ENCODE measurements at regions not wholly inside any gene's neighbourhood (a gene's known extent, or its start where the extent isn't known, plus 50 kb on each side); places are given as distances from the start of the nearest gene placed in this dataset.

DNA sequence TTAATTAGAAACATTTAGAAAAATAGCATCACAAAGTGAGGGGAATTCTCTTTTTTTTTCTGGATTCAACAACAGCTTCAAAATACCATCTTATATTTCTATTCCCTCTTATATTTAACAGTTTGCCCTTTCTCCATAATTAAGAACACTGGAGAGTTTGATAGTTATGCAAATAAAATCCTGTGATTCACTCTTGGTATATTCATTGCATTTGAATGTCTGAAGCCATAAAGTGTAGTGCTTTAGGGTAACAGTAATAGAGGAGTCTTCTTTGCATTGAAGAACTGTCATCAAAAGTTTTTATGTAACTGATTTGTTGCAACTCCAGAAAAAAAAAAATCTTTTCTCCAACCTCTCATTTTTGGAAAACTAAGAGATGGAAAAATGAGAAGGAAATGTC, 352.0 kb upstream of the GALNTL6 start:
- H3K4me1 ChIP-seq, result no peaks in the 10 kb centered on the region
- no peak overlapping the region for H3K27ac Mint-ChIP-seq (ENCODE audit: unreplicated experiment)
- intact Hi-C loops (cut with micrococcal nuclease; ENCODE audit: unreplicated experiment), result no loop called here
- no peaks in the 10 kb centered on the region for H3K27me3 ChIP-seq (replicated peaks; ENCODE audit: control insufficient read depth, insufficient read depth, low read length)
- H3K4me1 Mint-ChIP-seq (ENCODE audit: low read depth, unreplicated experiment), result no peaks in the 10 kb centered on the region
- H3K9me3 Mint-ChIP-seq (ENCODE audit: unreplicated experiment), result no peaks in the 10 kb centered on the region
- H3K27me3 Mint-ChIP-seq (ENCODE audit: insufficient read depth, unreplicated experiment), result no peaks in the 10 kb centered on the region
- H3K36me3 Mint-ChIP-seq (ENCODE audit: insufficient read depth, unreplicated experiment), result no peaks in the 10 kb centered on the region
- ChIA-PET POLR2A (no interaction called here), CTCF (no interaction called here)
- no peak for TF ChIP-seq CTCF (IDR thresholded peaks at IDR 0.05; ENCODE audit: insufficient read depth in 1 of 2, low read depth in 1 of 2, low read length in 1 of 2, severe bottlenecking in 1 of 2, unreplicated experiment in 1 of 2)
- no peak overlapping the region for H3K4me3 ChIP-seq (ENCODE audit: low read depth, low read length)
- H3K36me3 ChIP-seq (ENCODE audit: control insufficient read depth, insufficient read depth, low read length), result no peaks in the 10 kb centered on the region
- BruUV-seq (replicated peaks), result no TSS peak
- H3K4me3 Mint-ChIP-seq (ENCODE audit: unreplicated experiment), result no peak overlapping the region
- DNase-seq, result no peak
- H3K9me3 ChIP-seq, result no peaks in the 10 kb centered on the region

DNA sequence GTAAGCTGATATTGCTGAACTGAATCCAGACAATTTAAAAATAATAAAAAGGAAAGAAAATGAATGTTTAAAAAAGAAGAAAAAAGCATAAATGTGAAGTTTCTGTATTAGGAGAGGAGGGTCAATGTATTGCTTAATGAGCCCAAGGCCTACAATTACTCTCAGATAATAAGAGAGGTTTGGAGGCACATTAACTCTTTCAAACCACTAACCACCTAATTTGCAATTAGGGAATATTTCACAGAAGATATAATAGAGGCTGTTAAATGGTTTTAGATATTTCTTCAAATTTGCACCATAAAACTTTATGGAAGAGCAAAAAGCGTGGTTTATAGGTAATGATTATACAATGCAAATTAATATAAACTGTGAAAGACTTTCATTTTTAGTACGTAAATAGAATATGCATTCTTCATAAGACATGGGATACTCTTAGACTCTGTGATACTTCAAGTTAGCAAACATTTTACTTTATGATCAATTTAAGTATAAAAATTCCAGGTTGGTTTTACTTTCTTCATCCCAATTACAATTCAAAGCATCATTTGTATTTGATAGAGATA, 364.2 kb upstream of the GALNTL6 start:
- H3K9me3 Mint-ChIP-seq (ENCODE audit: unreplicated experiment), result no peaks in the 10 kb centered on the region
- ChIA-PET POLR2A (no interaction called here), CTCF (no interaction called here)
- DNase-seq, result no peak
- Histone ChIP-seq H3K4me3 (ENCODE audit: low read depth, low read length) (no peak overlapping the region), H3K9me3 (no peaks in the 10 kb centered on the region), H3K27me3 (replicated peaks; ENCODE audit: control insufficient read depth, insufficient read depth, low read length) (no peaks in the 10 kb centered on the region), H3K4me1 (no peaks in the 10 kb centered on the region), H3K36me3 (ENCODE audit: control insufficient read depth, insufficient read depth, low read length) (no peaks in the 10 kb centered on the region)
- intact Hi-C loops (cut with micrococcal nuclease; ENCODE audit: unreplicated experiment), result no loop called here
- TF ChIP-seq CTCF (IDR thresholded peaks at IDR 0.05; ENCODE audit: insufficient read depth in 1 of 2, low read depth in 1 of 2, low read length in 1 of 2, severe bottlenecking in 1 of 2, unreplicated experiment in 1 of 2), result no peak
- no peaks in the 10 kb centered on the region for H3K36me3 Mint-ChIP-seq (ENCODE audit: insufficient read depth, unreplicated experiment)
- H3K4me1 Mint-ChIP-seq (ENCODE audit: low read depth, unreplicated experiment), result no peaks in the 10 kb centered on the region
- no peak overlapping the region for H3K4me3 Mint-ChIP-seq (ENCODE audit: unreplicated experiment)
- no TSS peak for BruUV-seq (replicated peaks)
- H3K27me3 Mint-ChIP-seq (ENCODE audit: insufficient read depth, unreplicated experiment), result no peaks in the 10 kb centered on the region
- H3K27ac Mint-ChIP-seq (ENCODE audit: unreplicated experiment), result no peak overlapping the region

- no peaks in the 10 kb centered on the region for H3K27me3 ChIP-seq (replicated peaks; ENCODE audit: control insufficient read depth, insufficient read depth, low read length)
- H3K27ac Mint-ChIP-seq (ENCODE audit: unreplicated experiment), result no peak overlapping the region
- H3K36me3 Mint-ChIP-seq (ENCODE audit: insufficient read depth, unreplicated experiment), result no peaks in the 10 kb centered on the region
- ChIA-PET CTCF (no interaction called here), POLR2A (no interaction called here)
- TF ChIP-seq CTCF (IDR thresholded peaks at IDR 0.05; ENCODE audit: insufficient read depth in 1 of 2, low read depth in 1 of 2, low read length in 1 of 2, severe bottlenecking in 1 of 2, unreplicated experiment in 1 of 2), result no peak
- H3K4me3 Mint-ChIP-seq (ENCODE audit: unreplicated experiment), result no peak overlapping the region
- no peaks in the 10 kb centered on the region for H3K4me1 ChIP-seq
- no TSS peak for BruUV-seq (replicated peaks)
- intact Hi-C loops (cut with micrococcal nuclease; ENCODE audit: unreplicated experiment), result no loop called here
- no peaks in the 10 kb centered on the region for H3K9me3 ChIP-seq
- no peaks in the 10 kb centered on the region for H3K9me3 Mint-ChIP-seq (ENCODE audit: unreplicated experiment)
- no peaks in the 10 kb centered on the region for H3K36me3 ChIP-seq (ENCODE audit: control insufficient read depth, insufficient read depth, low read length)
- DNase-seq, result no peak
- no peak overlapping the region for H3K4me3 ChIP-seq (ENCODE audit: low read depth, low read length)
- no peaks in the 10 kb centered on the region for H3K27me3 Mint-ChIP-seq (ENCODE audit: insufficient read depth, unreplicated experiment)
- H3K4me1 Mint-ChIP-seq (ENCODE audit: low read depth, unreplicated experiment), result no peaks in the 10 kb centered on the region
These were observed 364.8 kb upstream of the GALNTL6 start for GRCh38 chr4:171448358-171448757.
